Heart left ventricle (tissue), 16 donors: ENCODE measurements at regions not wholly inside any gene's neighbourhood (a gene's known extent, or its start where the extent isn't known, plus 50 kb on each side); places are given as distances from the start of the nearest gene placed in this dataset.

Source experiments
- ATAC-seq, 4 donors: fragments of 200-7000 bp; cut with Tn5 transposase; one replicate each; pipeline ENCODE4 v1.9.1; 2020 to 2022; ENCODE audit warnings: moderate library complexity in 4 of 4, mild to moderate bottlenecking in 3 of 4, moderate number of reproducible peaks in 1 of 4
- DNase-seq, 5 donors: peaks; one replicate each; pipeline ENCODE4 v3.0.0-alpha.2; 2020
- H3K27ac ChIP-seq, 12 donors: fragments of 200-600 bp; sonication (generic) in 4 of 12; one replicate each; pipeline versions ENCODE4 v1.5.0 to v1.8.0; 2016 to 2022; ENCODE audit warnings: mild to moderate bottlenecking in 2 of 12
- H3K27me3 ChIP-seq, 9 donors: fragments of 200-600 bp; sonication (generic) in 2 of 9; one replicate each; pipeline versions ENCODE4 v1.5.1 to v1.8.0; 2016 to 2022; ENCODE audit warnings: mild to moderate bottlenecking in 3 of 9
- H3K36me3 ChIP-seq, 9 donors: fragments of 200-600 bp; sonication (generic) in 2 of 9; one replicate each; pipeline versions ENCODE4 v1.5.0 to v1.8.0; 2018 to 2022; ENCODE audit warnings: mild to moderate bottlenecking in 2 of 9
- H3K4me1 ChIP-seq, 12 donors: fragments of 200-600 bp; sonication (generic) in 4 of 12; one replicate each; pipeline versions ENCODE4 v1.5.0 to v1.8.0; 2016 to 2022; ENCODE audit warnings: mild to moderate bottlenecking in 3 of 12
- H3K4me3 ChIP-seq, 12 donors: fragments of 200-600 bp; sonication (generic) in 4 of 12; one replicate each; pipeline versions ENCODE4 v1.5.0 to v1.8.0; 2017 to 2022; ENCODE audit warnings: mild to moderate bottlenecking in 9 of 12, moderate library complexity in 4 of 12
- H3K9me3 ChIP-seq, 12 donors: fragments of 200-600 bp; sonication (generic) in 4 of 12; one replicate each; pipeline versions ENCODE4 v1.5.0 to v1.8.0; 2016 to 2022; ENCODE audit warnings: mild to moderate bottlenecking in 1 of 12
- CTCF ChIP-seq, 12 donors: fragments of 200-600 bp; sonication (generic) in 4 of 12; IDR thresholded peaks; one replicate each; pipeline versions ENCODE4 v1.5.0 to v1.8.0; 2018 to 2022; ENCODE audit warnings: antibody characterized with exemption in 12 of 12, mild to moderate bottlenecking in 5 of 12
- POLR2A ChIP-seq, 2 donors: fragments of 450-650 bp; IDR thresholded peaks; one replicate each; pipeline ENCODE4 v1.6.1; 2017; ENCODE audit warnings: antibody characterized with exemption in 2 of 2, mild to moderate bottlenecking in 2 of 2, moderate library complexity in 2 of 2
- WGBS, 4 donors: extraction: QIAGEN DNeasy Blood & Tissue Kit in 2 of 4; methylation state at CpG; one replicate each; pipeline versions ENCODE4 v1.1.5 to v1.1.7; 2013 to 2018; 5-methylcytosine and 5-hydroxymethylcytosine counted together
- intact Hi-C, 10 donors: fragments of 100-400 bp; cut with DNase I; formaldehyde crosslinking; loops; one replicate each; pipeline versions ENCODE4 v1.11.1 to v1.14.2; 2022
- donor health status: ischemic (EF 13 %, LVEDD 7.1; RV severe dilation, severe dysfunction).
- donor health status: healthy with polysubstance abuse.
- donor health status: DM: no; HTN: yes; CAD: no.
- donor health status: DM: no; HTN: no; CAD: no.
- donor health status: ischemic (EF 25% LVEDD 6.9; RV normal size, moderate dysfunction).
- donor health status: ischemic (EF 25% LVEDD 5.7; RV mildly dilated, moderate dysfunction).
- donor health status: healthy.
- donor health status: DM: yes; HTN: yes; CAD: no.
- donor health status: ischemic (EF 35%, LVEDD 5.7; RV mildly dilated, moderate dysfunction).
- donor health status: nonischemic (EF 11% LVEDD 7.7; RV severe dilation, severe dysfunction).
- donor health status: DM: yes; HTN: yes; CAD: no.
- donor health status: PGD.
- donor health status: ischemic (EF 29% LVEDD 5.4; RV normal size, mild dysfunction).
- donor health status: nonischemic (EF 23%, LVEDD 6.1; RV moderate dilation, normal function).

- H3K27me3 ChIP-seq: no peaks in the 10 kb centered on the region
- no peaks in the 10 kb centered on the region for H3K36me3 ChIP-seq
- intact Hi-C loops: no loop called here
- no peak for ATAC-seq
- peaks cover 0 to 7% (median 0%) of the 10 kb centered on the region in 12 donors for H3K4me1 ChIP-seq
- DNase-seq: no peak
- H3K4me3 ChIP-seq: no peak overlapping the region
- no peak overlapping the region for H3K27ac ChIP-seq
- no peak for TF ChIP-seq POLR2A (IDR thresholded peaks at IDR 0.05)
- TF ChIP-seq CTCF (IDR thresholded peaks at IDR 0.05): no peak
- no peaks in the 10 kb centered on the region for H3K9me3 ChIP-seq
Observed at GRCh38 chrX:21155916-21156315, 218.3 kb upstream of the CNKSR2 start.

GRCh38 chrX:21156632-21157031, 217.6 kb upstream of the CNKSR2 start:
- no peaks in the 10 kb centered on the region for H3K9me3 ChIP-seq
- H3K27ac ChIP-seq: no peak overlapping the region
- DNase-seq (no peak), ATAC-seq (no peak)
- intact Hi-C loops: no loop called here
- H3K36me3 ChIP-seq: no peaks in the 10 kb centered on the region
- no peak overlapping the region for H3K4me3 ChIP-seq
- 53 to 70% (median 56%) methylated on average over 1 of the region's 1 CpG for WGBS, 4 donors
- TF ChIP-seq CTCF (IDR thresholded peaks at IDR 0.05): no peak
- TF ChIP-seq POLR2A (IDR thresholded peaks at IDR 0.05): no peak
- H3K27me3 ChIP-seq: no peaks in the 10 kb centered on the region
- peaks cover 0 to 7% (median 0%) of the 10 kb centered on the region in 12 donors for H3K4me1 ChIP-seq

GRCh38 chrX:21158678-21159077, 215.5 kb upstream of the CNKSR2 start:
- DNase-seq (no peak), ATAC-seq (no peak)
- H3K9me3 ChIP-seq: no peaks in the 10 kb centered on the region
- no peak overlapping the region for H3K27ac ChIP-seq
- WGBS, 4 donors: 23 to 42% (median 31%) methylated on average over 4 of the region's 4 CpGs
- H3K36me3 ChIP-seq: no peaks in the 10 kb centered on the region
- no peaks in the 10 kb centered on the region for H3K27me3 ChIP-seq
- peaks cover 0 to 7% (median 0%) of the 10 kb centered on the region in 12 donors for H3K4me1 ChIP-seq
- TF ChIP-seq POLR2A (IDR thresholded peaks at IDR 0.05) (no peak), CTCF (IDR thresholded peaks at IDR 0.05) (no peak)
- intact Hi-C loops: no loop called here
- no peak overlapping the region for H3K4me3 ChIP-seq

GRCh38 chrX:21166272-21166982, 207.8 kb upstream of the CNKSR2 start:
- WGBS, 4 donors: 38 to 50% (median 40%) methylated on average over 4 of the region's 4 CpGs

More at GRCh38 chrX:21166272-21166982, 207.8 kb upstream of the CNKSR2 start:
- no peak overlapping the region for H3K27ac ChIP-seq
- no peaks in the 10 kb centered on the region for H3K9me3 ChIP-seq
- H3K4me3 ChIP-seq: no peak overlapping the region
- no peaks in the 10 kb centered on the region for H3K36me3 ChIP-seq
- no peaks in the 10 kb centered on the region for H3K4me1 ChIP-seq
- no peak for DNase-seq
- no peak for ATAC-seq
- H3K27me3 ChIP-seq: no peaks in the 10 kb centered on the region
- TF ChIP-seq CTCF (IDR thresholded peaks at IDR 0.05) (no peak), POLR2A (IDR thresholded peaks at IDR 0.05) (no peak)
- intact Hi-C loops: no loop called here
